NB4 (cell line): ENCODE measurements at regions not wholly inside any gene's neighbourhood (a gene's known extent, or its start where the extent isn't known, plus 50 kb on each side); places are given as distances from the start of the nearest gene placed in this dataset.

Source experiments
- CTCF ChIP-seq: IDR thresholded peaks from one replicate; pipeline ENCODE4 v1.5.1; 2012; ENCODE audit warnings: low read depth, low read length
- MAX ChIP-seq: IDR thresholded peaks from 2 replicates; pipeline ENCODE4 v1.6.1; 2011; ENCODE audit warnings: low read depth, low read length
- MYC ChIP-seq: IDR thresholded peaks from 2 replicates; pipeline ENCODE4 v1.6.1; 2011; ENCODE audit warnings: low read depth, low read length
- POLR2A ChIP-seq: IDR thresholded peaks from 2 replicates; pipeline ENCODE4 v1.6.1; 2011; ENCODE audit warnings: mild to moderate bottlenecking; ENCODE audit not compliant: insufficient read length; ENCODE audit errors: extremely low read depth

GRCh38 chr15:58240191-58240932, 102.2 kb downstream of the AQP9 start:
- TF ChIP-seq CTCF, result no peak
- TF ChIP-seq POLR2A, result no peak
- no peak for TF ChIP-seq MAX
- no peak for TF ChIP-seq MYC
